K562 (cell line): ENCODE measurements at regions not wholly inside any gene's neighbourhood (a gene's known extent, or its start where the extent isn't known, plus 50 kb on each side); places are given as distances from the start of the nearest gene placed in this dataset.

Experiments used
- ATAC-seq: fragments of 200-7000 bp; cut with Tn5 transposase; 3 replicates; pipeline ENCODE4 v1.9.1; 2020; ENCODE audit warnings: moderate library complexity
- BruUV-seq: library from RNA; stranded (reverse); fragments of 400-500 nt; replicated peaks from 2 replicates; lab custom pipeline; 2021; lab: Mats Ljungman, UMichigan
- CTCF ChIA-PET: fragments of 300-600 bp; formaldehyde crosslinking; extraction: SDS; loops from one replicate; lab custom pipeline; 2021; ENCODE audit warnings: low intra/inter-chr PET ratio; lab: Yijun Ruan, JAX
- POLR2A ChIA-PET: fragments of 300-600, 350-650 bp; sonication (Branson Sonifier 250); formaldehyde crosslinking; extraction: SDS; loops from one replicate; lab custom pipeline; 2021; ENCODE audit warnings: antibody characterized with exemption, inconsistent platforms; lab: Yijun Ruan, JAX
- DNase-seq, 4 experiments: peaks; one replicate each; pipeline versions ENCODE4 v3.0.0 to v3.0.0-alpha.2; 2011 to 2018; ENCODE audit warnings: low spot score in 3 of 4, mixed read lengths in 3 of 4; ENCODE audit errors: extremely low read depth in 1 of 4
- FAIRE-seq: peaks from 2 replicates; lab custom pipeline; 2011; peaks lifted over from hg19 to GRCh38; lab: Jason Lieb, UNC
- H2AFZ ChIP-seq: 2 replicates; pipeline ENCODE4 v1.6.0; 2011; ENCODE audit warnings: low read depth, low read length, control low read depth, inconsistent platforms
- H3K27ac ChIP-seq: fragments of 200-600 bp; 3 replicates; pipeline ENCODE4 v1.8.0; 2011; ENCODE audit warnings: low read depth, mild to moderate bottlenecking, control low read depth, inconsistent platforms, low read length, moderate library complexity, mixed read lengths; ENCODE audit errors: extremely low read depth
- H3K27me3 ChIP-seq, 2 experiments: fragments of 300-600 bp in 1 of 2; 2 replicates in 1 of 2; 3 replicates in 1 of 2; pipeline versions ENCODE4 v1.6.0 to v1.8.0; 2011; ENCODE audit warnings: inconsistent platforms in 2 of 2, low read length in 2 of 2, mild to moderate bottlenecking in 1 of 2, mixed read lengths in 1 of 2, moderate library complexity in 1 of 2; ENCODE audit not compliant: control insufficient read depth in 2 of 2, insufficient read depth in 2 of 2
- H3K36me3 ChIP-seq: fragments of 300-600 bp; 3 replicates; pipeline ENCODE4 v1.8.0; 2011; ENCODE audit warnings: mild to moderate bottlenecking, low read length, inconsistent platforms; ENCODE audit not compliant: control insufficient read depth, insufficient read depth
- H3K4me1 ChIP-seq, 2 experiments: fragments of 200-600 bp in 1 of 2; replicated peaks in 1 of 2; 2 replicates in 1 of 2; 3 replicates in 1 of 2; pipeline versions ENCODE4 v1.5.1 to v1.8.0; 2011; ENCODE audit warnings: inconsistent platforms in 2 of 2, low read length in 2 of 2, mild to moderate bottlenecking in 1 of 2, mixed read lengths in 1 of 2, moderate library complexity in 1 of 2; ENCODE audit not compliant: control insufficient read depth in 2 of 2, insufficient read depth in 2 of 2
- H3K4me2 ChIP-seq: 2 replicates; pipeline ENCODE4 v1.6.1; 2011; ENCODE audit warnings: low read length, control low read depth, inconsistent platforms, mixed read lengths; ENCODE audit not compliant: insufficient read depth
- H3K4me3 ChIP-seq: fragments of 200-600 bp; sonication (generic), shearing (Covaris generic); 2 replicates; pipeline ENCODE4 v1.5.1; 2016; ENCODE audit warnings: control low read depth, inconsistent platforms
- H3K79me2 ChIP-seq: fragments of 200-600 bp; 3 replicates; pipeline ENCODE4 v1.8.0; 2011; ENCODE audit warnings: low read length, inconsistent platforms; ENCODE audit not compliant: control insufficient read depth, insufficient read depth
- H3K9ac ChIP-seq, 2 experiments: 2 replicates each; pipeline versions ENCODE4 v1.6.0 to v1.6.1; 2011; ENCODE audit warnings: low read depth in 2 of 2, low read length in 2 of 2, control low read depth in 1 of 2, inconsistent platforms in 1 of 2, mild to moderate bottlenecking in 1 of 2, mixed read lengths in 1 of 2; ENCODE audit not compliant: insufficient read depth in 1 of 2
- H3K9me1 ChIP-seq: one replicate; pipeline ENCODE4 v1.6.0; 2011; ENCODE audit warnings: inconsistent platforms, mild to moderate bottlenecking, low read length, moderate library complexity; ENCODE audit not compliant: control insufficient read depth, insufficient read depth
- H3K9me3 ChIP-seq: replicated peaks from 2 replicates; pipeline ENCODE4 v1.5.1; 2011; ENCODE audit warnings: low read depth, low read length, inconsistent platforms; ENCODE audit not compliant: control insufficient read depth, insufficient read depth
- H4K20me1 ChIP-seq: replicated peaks from 2 replicates; pipeline ENCODE4 v1.6.1; 2011; ENCODE audit warnings: low read length, inconsistent platforms, mixed read lengths; ENCODE audit not compliant: control insufficient read depth, insufficient read depth
- GABPB1 ChIP-seq: sonication (generic); formaldehyde crosslinking; IDR thresholded peaks from 2 replicates; pipeline ENCODE4 v1.8.0; 2022; ENCODE audit warnings: mild to moderate bottlenecking, missing genetic modification reagents
- MIER1 ChIP-seq: fragments of 450-650 bp; IDR thresholded peaks from 2 replicates; pipeline ENCODE4 v1.6.1; 2016; ENCODE audit warnings: antibody characterized with exemption, mild to moderate bottlenecking, low read depth
- MTA2 ChIP-seq: fragments of 450-650 bp; IDR thresholded peaks from 2 replicates; pipeline ENCODE4 v1.6.1; 2016; ENCODE audit warnings: low read depth
- SAP30 ChIP-seq: fragments of 200-600 bp; sonication (generic); IDR thresholded peaks from 2 replicates; pipeline ENCODE4 v1.6.1; 2012; ENCODE audit warnings: borderline replicate concordance, low read depth, mild to moderate bottlenecking, moderate library complexity, low read length, control low read depth, inconsistent platforms; ENCODE audit not compliant: insufficient read depth, poor library complexity, severe bottlenecking
- SNRNP70 ChIP-seq: fragments of 200-400 bp; formaldehyde crosslinking; optimal IDR thresholded peaks from 2 replicates; pipeline ENCODE3; 2017; ENCODE audit warnings: low read depth, low read length
- SP2 ChIP-seq: IDR thresholded peaks from 2 replicates; pipeline ENCODE4 v1.6.1; 2011; ENCODE audit warnings: mild to moderate bottlenecking, low read depth, low read length, moderate library complexity; ENCODE audit not compliant: poor library complexity, severe bottlenecking; ENCODE audit errors: extremely low read depth
- ZFP30 ChIP-seq: fragments of 250-450 bp; sonication (Bioruptor Pico); IDR thresholded peaks from 2 replicates; pipeline ENCODE4 v1.8.0; 2022; ENCODE audit warnings: moderate library complexity, mild to moderate bottlenecking, inconsistent platforms, borderline replicate concordance
- WGBS: fragments of 100-300 bp; shearing (Covaris generic); methylation state at CpG from one replicate; pipeline ENCODE4 v1.1.6; 2016; ENCODE audit warnings: low coverage, mixed read lengths; ENCODE audit not compliant: insufficient coverage; ENCODE audit errors: missing lambda C conversion rate; 5-methylcytosine and 5-hydroxymethylcytosine counted together
- in situ Hi-C: fragments of 300-500 bp; cut with MboI; formaldehyde crosslinking; loops from 4 replicates; pipeline ENCODE4 v1.15.0; 2018; ENCODE audit warnings: inconsistent platforms, mixed read lengths
- intact Hi-C: fragments of 100-400 bp; cut with micrococcal nuclease; formaldehyde crosslinking; loops from 2 replicates; pipeline ENCODE4 v1.14.2; 2022
- TF ChIP-seq, protein P1 (sequence below): IDR thresholded peaks from 3 replicates; pipeline ENCODE4 v1.6.1; 2011; ENCODE audit warnings: borderline replicate concordance, mild to moderate bottlenecking; ENCODE audit not compliant: insufficient read length, insufficient read depth
- TF ChIP-seq, protein P2 (sequence below): fragments of 250-450 bp; sonication (Bioruptor Pico); IDR thresholded peaks from 2 replicates; pipeline ENCODE4 v1.5.0; 2021; ENCODE audit warnings: mild to moderate bottlenecking, borderline replicate concordance
- TF ChIP-seq, protein P3 (sequence below): fragments of 250-450 bp; sonication (Bioruptor Pico); IDR thresholded peaks from 2 replicates; pipeline ENCODE4 v1.9.0; 2021; ENCODE audit warnings: mild to moderate bottlenecking, inconsistent platforms
- TF ChIP-seq, protein P4 (sequence below): fragments of 450-650 bp; IDR thresholded peaks from 2 replicates; pipeline ENCODE4 v1.6.1; 2016; ENCODE audit warnings: antibody characterized with exemption

DNA sequence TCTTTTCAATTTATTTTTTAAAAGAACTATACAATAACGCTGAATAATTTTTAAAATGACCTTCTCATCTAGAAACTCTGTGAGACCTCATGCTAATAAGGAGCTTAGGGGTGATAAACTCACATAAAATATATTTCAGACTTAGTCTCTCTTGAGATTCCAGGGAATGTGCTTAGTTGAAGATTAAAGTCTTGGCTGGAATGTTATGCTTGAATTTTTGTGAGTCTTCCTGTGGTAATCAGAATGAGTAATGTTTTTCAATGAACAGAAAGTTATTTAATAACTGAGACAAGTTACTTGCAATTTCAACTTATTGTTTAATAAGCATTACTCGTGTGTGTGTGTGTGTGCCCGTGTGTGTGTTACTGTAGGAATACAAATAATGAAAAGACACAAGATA, 379.9 kb upstream of the EPHA7 start:
- no peak overlapping the region for H3K9ac ChIP-seq
- FAIRE-seq = no peak
- H2AFZ ChIP-seq = no peak overlapping the region
- H4K20me1 ChIP-seq = no peaks in the 10 kb centered on the region
- ChIA-PET CTCF (no interaction called here), POLR2A (no interaction called here)
- intact Hi-C loops = no loop called here
- WGBS = 0% methylated on average over 3 of the region's 3 CpGs
- no peaks in the 10 kb centered on the region for H3K9me1 ChIP-seq
- H3K27ac ChIP-seq = no peak overlapping the region
- no peaks in the 10 kb centered on the region for H3K79me2 ChIP-seq
- BruUV-seq = no TSS peak
- H3K36me3 ChIP-seq = no peaks in the 10 kb centered on the region
- no peak for ATAC-seq
- DNase-seq = no peak
- no peak overlapping the region for H3K4me3 ChIP-seq
- H3K4me1 ChIP-seq = no peaks in the 10 kb centered on the region
- in situ Hi-C loops = no loop called here
- H3K4me2 ChIP-seq = no peak overlapping the region
- no peaks in the 10 kb centered on the region for H3K9me3 ChIP-seq
- H3K27me3 ChIP-seq = no peaks in the 10 kb centered on the region
- TF ChIP-seq GABPB1 = no peak
- no peak for TF ChIP-seq ZFP30
- TF ChIP-seq SAP30 = no peak
- TF ChIP-seq, protein P1, sequence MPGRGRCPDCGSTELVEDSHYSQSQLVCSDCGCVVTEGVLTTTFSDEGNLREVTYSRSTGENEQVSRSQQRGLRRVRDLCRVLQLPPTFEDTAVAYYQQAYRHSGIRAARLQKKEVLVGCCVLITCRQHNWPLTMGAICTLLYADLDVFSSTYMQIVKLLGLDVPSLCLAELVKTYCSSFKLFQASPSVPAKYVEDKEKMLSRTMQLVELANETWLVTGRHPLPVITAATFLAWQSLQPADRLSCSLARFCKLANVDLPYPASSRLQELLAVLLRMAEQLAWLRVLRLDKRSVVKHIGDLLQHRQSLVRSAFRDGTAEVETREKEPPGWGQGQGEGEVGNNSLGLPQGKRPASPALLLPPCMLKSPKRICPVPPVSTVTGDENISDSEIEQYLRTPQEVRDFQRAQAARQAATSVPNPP = no peak
- TF ChIP-seq, protein P2, sequence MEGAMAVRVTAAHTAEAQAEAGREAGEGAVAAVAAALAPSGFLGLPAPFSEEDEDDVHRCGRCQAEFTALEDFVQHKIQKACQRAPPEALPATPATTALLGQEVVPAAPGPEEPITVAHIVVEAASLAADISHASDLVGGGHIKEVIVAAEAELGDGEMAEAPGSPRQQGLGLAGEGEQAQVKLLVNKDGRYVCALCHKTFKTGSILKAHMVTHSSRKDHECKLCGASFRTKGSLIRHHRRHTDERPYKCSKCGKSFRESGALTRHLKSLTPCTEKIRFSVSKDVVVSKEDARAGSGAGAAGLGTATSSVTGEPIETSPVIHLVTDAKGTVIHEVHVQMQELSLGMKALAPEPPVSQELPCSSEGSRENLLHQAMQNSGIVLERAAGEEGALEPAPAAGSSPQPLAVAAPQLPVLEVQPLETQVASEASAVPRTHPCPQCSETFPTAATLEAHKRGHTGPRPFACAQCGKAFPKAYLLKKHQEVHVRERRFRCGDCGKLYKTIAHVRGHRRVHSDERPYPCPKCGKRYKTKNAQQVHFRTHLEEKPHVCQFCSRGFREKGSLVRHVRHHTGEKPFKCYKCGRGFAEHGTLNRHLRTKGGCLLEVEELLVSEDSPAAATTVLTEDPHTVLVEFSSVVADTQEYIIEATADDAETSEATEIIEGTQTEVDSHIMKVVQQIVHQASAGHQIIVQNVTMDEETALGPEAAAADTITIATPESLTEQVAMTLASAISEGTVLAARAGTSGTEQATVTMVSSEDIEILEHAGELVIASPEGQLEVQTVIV (CRISPR knock-in tag) = no peak
- TF ChIP-seq, protein P3, sequence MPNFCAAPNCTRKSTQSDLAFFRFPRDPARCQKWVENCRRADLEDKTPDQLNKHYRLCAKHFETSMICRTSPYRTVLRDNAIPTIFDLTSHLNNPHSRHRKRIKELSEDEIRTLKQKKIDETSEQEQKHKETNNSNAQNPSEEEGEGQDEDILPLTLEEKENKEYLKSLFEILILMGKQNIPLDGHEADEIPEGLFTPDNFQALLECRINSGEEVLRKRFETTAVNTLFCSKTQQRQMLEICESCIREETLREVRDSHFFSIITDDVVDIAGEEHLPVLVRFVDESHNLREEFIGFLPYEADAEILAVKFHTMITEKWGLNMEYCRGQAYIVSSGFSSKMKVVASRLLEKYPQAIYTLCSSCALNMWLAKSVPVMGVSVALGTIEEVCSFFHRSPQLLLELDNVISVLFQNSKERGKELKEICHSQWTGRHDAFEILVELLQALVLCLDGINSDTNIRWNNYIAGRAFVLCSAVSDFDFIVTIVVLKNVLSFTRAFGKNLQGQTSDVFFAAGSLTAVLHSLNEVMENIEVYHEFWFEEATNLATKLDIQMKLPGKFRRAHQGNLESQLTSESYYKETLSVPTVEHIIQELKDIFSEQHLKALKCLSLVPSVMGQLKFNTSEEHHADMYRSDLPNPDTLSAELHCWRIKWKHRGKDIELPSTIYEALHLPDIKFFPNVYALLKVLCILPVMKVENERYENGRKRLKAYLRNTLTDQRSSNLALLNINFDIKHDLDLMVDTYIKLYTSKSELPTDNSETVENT (CRISPR knock-in tag) = no peak
- TF ChIP-seq, protein P4, sequence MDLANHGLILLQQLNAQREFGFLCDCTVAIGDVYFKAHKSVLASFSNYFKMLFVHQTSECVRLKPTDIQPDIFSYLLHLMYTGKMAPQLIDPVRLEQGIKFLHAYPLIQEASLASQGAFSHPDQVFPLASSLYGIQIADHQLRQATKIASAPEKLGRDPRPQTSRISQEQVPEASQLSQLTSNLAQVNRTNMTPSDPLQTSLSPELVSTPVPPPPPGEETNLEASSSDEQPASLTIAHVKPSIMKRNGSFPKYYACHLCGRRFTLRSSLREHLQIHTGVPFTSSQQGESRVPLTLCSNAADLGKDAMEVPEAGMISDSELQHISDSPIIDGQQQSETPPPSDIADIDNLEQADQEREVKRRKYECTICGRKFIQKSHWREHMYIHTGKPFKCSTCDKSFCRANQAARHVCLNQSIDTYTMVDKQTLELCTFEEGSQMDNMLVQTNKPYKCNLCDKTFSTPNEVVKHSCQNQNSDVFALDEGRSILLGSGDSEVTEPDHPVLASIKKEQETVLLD = no peak
- TF ChIP-seq SNRNP70 = no peak
- no peak for TF ChIP-seq MIER1
- no peak for TF ChIP-seq SP2
- TF ChIP-seq MTA2 = no peak
